Right lung (tissue), 2 donors: ENCODE measurements at regions not wholly inside any gene's neighbourhood (a gene's known extent, or its start where the extent isn't known, plus 50 kb on each side); places are given as distances from the start of the nearest gene placed in this dataset.

Experiments
- DNase-seq, 2 donors: peaks; one replicate each; pipeline ENCODE4 v3.0.0-alpha.2; 2013

GRCh38 chr6:20024316-20024673 lies 187.1 kb downstream of the ID4 start:
- DNase-seq, result no peak

- no peak for DNase-seq
Observed at GRCh38 chr6:20024978-20025377, 187.3 kb downstream of the MBOAT1 start.

- no peak for DNase-seq
Observed at GRCh38 chr6:20025681-20026080, 186.6 kb downstream of the MBOAT1 start.

GRCh38 chr6:20028143-20028542 lies 184.1 kb downstream of the MBOAT1 start:
- DNase-seq, result no peak

GRCh38 chr6:20028562-20028961 lies 183.7 kb downstream of the MBOAT1 start:
- no peak for DNase-seq

GRCh38 chr6:20029979-20030378 lies 182.3 kb downstream of the MBOAT1 start:
- DNase-seq, result no peak

GRCh38 chr6:20031342-20031741 lies 180.9 kb downstream of the MBOAT1 start:
- DNase-seq, result no peak

- no peak for DNase-seq
Observed at GRCh38 chr6:20033697-20034407, 178.4 kb downstream of the MBOAT1 start.

GRCh38 chr6:20034408-20034769 lies 177.9 kb downstream of the MBOAT1 start:
- DNase-seq, result no peak

GRCh38 chr6:20036141-20036677 lies 176.1 kb downstream of the MBOAT1 start:
- no peak for DNase-seq

GRCh38 chr6:20038410-20039204 lies 173.7 kb downstream of the MBOAT1 start:
- DNase-seq, result no peak

GRCh38 chr6:20044883-20045282 lies 167.4 kb downstream of the MBOAT1 start:
- DNase-seq, result no peak
